ENCODE measurements at regions not wholly inside any gene's neighbourhood (a gene's known extent, or its start where the extent isn't known, plus 50 kb on each side); places are given as distances from the start of the nearest gene placed in this dataset.

DNA sequence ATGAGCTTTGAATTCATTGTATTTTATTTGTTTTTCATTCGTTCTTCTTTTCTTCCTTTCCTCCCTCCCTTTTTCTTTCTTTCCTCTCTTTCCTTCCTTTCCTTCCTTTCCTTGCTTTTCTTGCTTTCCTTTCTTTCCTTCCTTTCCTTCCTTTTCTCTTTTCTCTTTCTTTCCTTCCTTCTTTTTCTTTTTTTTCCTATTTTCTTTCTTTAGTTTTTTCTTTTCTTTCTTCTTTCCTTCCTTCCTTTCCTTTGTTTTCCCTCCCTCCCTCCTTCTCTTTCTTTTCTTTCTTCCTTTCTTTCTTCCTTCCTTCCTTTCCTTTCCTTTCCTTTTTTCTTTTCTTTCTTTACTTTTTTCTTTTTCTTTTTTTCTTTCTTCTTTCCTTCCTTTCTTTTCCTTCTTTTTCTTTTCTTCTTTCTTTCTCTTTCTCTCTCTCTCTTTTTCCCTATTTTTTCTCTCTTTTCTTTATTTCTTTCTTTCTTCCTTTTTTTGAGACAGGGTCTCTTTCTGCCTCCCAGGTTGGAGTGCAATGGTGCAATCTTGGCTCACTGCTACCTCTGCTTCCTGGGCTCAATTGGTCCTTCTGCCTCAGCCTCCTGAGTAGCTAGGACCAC lies 357.1 kb upstream of the PRR16 start:
- TF ChIP-seq, protein P1, sequence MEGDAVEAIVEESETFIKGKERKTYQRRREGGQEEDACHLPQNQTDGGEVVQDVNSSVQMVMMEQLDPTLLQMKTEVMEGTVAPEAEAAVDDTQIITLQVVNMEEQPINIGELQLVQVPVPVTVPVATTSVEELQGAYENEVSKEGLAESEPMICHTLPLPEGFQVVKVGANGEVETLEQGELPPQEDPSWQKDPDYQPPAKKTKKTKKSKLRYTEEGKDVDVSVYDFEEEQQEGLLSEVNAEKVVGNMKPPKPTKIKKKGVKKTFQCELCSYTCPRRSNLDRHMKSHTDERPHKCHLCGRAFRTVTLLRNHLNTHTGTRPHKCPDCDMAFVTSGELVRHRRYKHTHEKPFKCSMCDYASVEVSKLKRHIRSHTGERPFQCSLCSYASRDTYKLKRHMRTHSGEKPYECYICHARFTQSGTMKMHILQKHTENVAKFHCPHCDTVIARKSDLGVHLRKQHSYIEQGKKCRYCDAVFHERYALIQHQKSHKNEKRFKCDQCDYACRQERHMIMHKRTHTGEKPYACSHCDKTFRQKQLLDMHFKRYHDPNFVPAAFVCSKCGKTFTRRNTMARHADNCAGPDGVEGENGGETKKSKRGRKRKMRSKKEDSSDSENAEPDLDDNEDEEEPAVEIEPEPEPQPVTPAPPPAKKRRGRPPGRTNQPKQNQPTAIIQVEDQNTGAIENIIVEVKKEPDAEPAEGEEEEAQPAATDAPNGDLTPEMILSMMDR (IDR thresholded peaks at IDR 0.05) = no peak
- no peak for TF ChIP-seq POLR2A (IDR thresholded peaks at IDR 0.05)

Measured in tibial nerve (tissue), 3 donors.